ENCODE measurements at regions not wholly inside any gene's neighbourhood (a gene's known extent, or its start where the extent isn't known, plus 50 kb on each side); places are given as distances from the start of the nearest gene placed in this dataset.

DNA sequence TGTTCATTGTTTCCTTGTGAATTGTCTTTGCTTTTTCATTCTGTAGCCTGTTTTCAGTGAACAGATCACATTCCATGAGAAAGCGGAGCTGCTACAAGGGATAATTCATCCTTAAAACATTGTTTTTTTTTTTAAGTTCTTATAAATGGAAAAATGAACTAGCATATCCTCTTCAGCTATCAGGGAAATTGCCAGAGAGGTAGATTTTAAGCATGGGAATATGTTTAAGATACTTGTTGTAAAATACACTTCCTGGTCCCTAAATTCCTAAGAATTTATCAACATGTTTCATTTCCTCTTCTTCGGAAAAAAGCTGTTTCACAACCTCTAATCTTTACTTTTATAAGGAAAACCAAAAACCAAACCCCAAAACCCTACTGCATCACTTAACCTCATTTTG is 238.0 kb downstream of the POSTN start:
- TF ChIP-seq, protein P1, sequence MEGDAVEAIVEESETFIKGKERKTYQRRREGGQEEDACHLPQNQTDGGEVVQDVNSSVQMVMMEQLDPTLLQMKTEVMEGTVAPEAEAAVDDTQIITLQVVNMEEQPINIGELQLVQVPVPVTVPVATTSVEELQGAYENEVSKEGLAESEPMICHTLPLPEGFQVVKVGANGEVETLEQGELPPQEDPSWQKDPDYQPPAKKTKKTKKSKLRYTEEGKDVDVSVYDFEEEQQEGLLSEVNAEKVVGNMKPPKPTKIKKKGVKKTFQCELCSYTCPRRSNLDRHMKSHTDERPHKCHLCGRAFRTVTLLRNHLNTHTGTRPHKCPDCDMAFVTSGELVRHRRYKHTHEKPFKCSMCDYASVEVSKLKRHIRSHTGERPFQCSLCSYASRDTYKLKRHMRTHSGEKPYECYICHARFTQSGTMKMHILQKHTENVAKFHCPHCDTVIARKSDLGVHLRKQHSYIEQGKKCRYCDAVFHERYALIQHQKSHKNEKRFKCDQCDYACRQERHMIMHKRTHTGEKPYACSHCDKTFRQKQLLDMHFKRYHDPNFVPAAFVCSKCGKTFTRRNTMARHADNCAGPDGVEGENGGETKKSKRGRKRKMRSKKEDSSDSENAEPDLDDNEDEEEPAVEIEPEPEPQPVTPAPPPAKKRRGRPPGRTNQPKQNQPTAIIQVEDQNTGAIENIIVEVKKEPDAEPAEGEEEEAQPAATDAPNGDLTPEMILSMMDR (IDR thresholded peaks at IDR 0.05; ENCODE audit: low read depth, low read length) = no peak
- TF ChIP-seq, protein P2, sequence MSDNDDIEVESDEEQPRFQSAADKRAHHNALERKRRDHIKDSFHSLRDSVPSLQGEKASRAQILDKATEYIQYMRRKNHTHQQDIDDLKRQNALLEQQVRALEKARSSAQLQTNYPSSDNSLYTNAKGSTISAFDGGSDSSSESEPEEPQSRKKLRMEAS (IDR thresholded peaks at IDR 0.05; ENCODE audit: low read depth, low read length) = no peak
- TF ChIP-seq MYC (IDR thresholded peaks at IDR 0.05; ENCODE audit: low read depth, low read length) (no peak), POLR2A (IDR thresholded peaks at IDR 0.05; ENCODE audit: extremely low read depth, insufficient read length) (no peak)
- no peak for DNase-seq (ENCODE audit: low read depth)
- no peak overlapping the region for H3K4me3 ChIP-seq (ENCODE audit: low read depth, low read length)

DNA sequence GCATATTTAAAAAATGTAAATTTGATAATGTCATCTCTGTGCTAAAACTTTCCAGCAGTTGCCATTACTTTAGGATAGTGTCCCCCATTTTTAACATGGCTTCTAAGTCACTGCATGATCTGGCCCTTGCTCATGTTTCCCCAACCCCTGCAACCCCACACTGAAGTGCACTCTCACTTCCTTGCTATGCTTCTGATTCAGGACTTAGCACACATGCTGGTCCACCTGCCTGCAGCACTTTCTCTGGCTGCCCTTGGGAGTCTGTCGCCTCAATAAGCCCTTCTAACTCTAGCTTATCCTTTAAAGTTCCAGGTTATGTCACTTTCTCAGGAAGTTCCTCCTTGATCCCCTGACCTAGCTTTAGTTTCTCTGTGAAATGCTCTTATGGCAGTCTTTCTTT is 241.0 kb downstream of the POSTN start:
- no peak overlapping the region for H3K4me3 ChIP-seq (ENCODE audit: low read depth, low read length)
- no peak for DNase-seq (ENCODE audit: low read depth)
- TF ChIP-seq, protein P1 (IDR thresholded peaks at IDR 0.05; ENCODE audit: low read depth, low read length) = no peak
- TF ChIP-seq, protein P2 (IDR thresholded peaks at IDR 0.05; ENCODE audit: low read depth, low read length) = no peak
- no peak for TF ChIP-seq MYC (IDR thresholded peaks at IDR 0.05; ENCODE audit: low read depth, low read length)

DNA sequence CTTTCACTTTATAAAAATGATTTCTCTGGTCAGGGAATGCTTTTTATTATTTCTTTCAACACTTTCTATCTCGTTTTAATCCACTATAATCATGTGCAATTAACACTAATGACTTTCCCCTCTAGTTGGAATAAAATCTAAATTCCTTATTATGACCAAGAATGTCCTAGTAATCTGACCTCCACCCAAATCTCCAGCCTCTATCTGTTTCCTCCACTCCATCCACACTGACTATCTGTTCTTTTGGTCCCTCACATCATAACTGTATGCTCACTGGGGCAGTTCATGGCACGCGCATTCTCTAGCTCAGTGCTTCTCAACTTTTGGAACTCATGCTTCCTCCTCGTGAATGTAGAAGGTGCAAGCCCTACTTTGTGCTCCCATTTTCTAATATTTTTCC is 244.7 kb downstream of the POSTN start:
- TF ChIP-seq MYC (IDR thresholded peaks at IDR 0.05; ENCODE audit: low read depth, low read length) (no peak), POLR2A (IDR thresholded peaks at IDR 0.05; ENCODE audit: extremely low read depth, insufficient read length) (no peak)
- TF ChIP-seq, protein P1 (IDR thresholded peaks at IDR 0.05; ENCODE audit: low read depth, low read length) = no peak
- TF ChIP-seq, protein P2 (IDR thresholded peaks at IDR 0.05; ENCODE audit: low read depth, low read length) = no peak

DNA sequence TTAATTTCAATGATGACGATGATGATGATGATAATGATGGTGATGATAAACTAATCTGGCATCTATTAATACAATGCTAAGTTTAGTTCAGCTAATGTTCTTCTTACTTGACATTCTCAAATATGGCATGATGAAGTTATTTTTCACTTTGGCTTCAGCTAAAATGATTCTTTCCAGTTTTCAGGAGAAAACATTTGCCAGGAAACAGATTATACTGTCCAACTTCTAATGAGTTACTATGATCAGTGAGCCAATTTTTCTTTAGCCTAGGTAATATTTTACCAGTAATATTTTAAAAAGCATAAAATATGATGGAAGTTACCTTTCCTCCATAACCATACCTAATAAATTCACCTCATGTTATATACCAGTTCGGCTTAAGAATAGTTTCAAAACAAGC is 245.7 kb upstream of the CSNK1A1L start:
- no peak for DNase-seq (ENCODE audit: low read depth)
- TF ChIP-seq, protein P2 (IDR thresholded peaks at IDR 0.05; ENCODE audit: low read depth, low read length) = no peak
- no peak overlapping the region for H3K4me3 ChIP-seq (ENCODE audit: low read depth, low read length)

More for the DNA sequence above, 244.7 kb downstream of the POSTN start:
- no peak overlapping the region for H3K4me3 ChIP-seq (ENCODE audit: low read depth, low read length)
- DNase-seq (ENCODE audit: low read depth) = no peak

DNA sequence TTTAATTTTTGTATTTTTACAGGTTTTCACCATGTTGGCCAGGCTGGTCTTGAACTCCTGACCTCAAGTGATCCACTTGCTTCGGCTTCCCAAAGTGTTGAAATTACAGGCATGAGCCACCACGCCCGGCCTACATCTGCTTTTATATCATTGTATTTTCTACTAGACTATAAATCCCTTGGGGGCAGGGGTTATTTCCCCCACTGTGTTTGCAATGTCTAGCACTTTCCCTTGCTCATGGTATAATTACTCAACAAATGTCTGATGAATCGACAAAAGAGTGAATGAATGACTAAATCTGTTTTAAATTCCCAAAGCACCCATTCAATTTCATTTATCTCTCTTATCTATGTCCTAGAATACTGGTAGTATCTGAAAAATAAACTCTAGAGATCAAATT is 244.5 kb upstream of the CSNK1A1L start:
- DNase-seq (ENCODE audit: low read depth) = no peak
- TF ChIP-seq, protein P2 (IDR thresholded peaks at IDR 0.05; ENCODE audit: low read depth, low read length) = no peak
- TF ChIP-seq, protein P1 (IDR thresholded peaks at IDR 0.05; ENCODE audit: low read depth, low read length) = no peak
- TF ChIP-seq POLR2A (IDR thresholded peaks at IDR 0.05; ENCODE audit: extremely low read depth, insufficient read length) = no peak
- TF ChIP-seq MYC (IDR thresholded peaks at IDR 0.05; ENCODE audit: low read depth, low read length) = no peak
- no peak overlapping the region for H3K4me3 ChIP-seq (ENCODE audit: low read depth, low read length)

DNA sequence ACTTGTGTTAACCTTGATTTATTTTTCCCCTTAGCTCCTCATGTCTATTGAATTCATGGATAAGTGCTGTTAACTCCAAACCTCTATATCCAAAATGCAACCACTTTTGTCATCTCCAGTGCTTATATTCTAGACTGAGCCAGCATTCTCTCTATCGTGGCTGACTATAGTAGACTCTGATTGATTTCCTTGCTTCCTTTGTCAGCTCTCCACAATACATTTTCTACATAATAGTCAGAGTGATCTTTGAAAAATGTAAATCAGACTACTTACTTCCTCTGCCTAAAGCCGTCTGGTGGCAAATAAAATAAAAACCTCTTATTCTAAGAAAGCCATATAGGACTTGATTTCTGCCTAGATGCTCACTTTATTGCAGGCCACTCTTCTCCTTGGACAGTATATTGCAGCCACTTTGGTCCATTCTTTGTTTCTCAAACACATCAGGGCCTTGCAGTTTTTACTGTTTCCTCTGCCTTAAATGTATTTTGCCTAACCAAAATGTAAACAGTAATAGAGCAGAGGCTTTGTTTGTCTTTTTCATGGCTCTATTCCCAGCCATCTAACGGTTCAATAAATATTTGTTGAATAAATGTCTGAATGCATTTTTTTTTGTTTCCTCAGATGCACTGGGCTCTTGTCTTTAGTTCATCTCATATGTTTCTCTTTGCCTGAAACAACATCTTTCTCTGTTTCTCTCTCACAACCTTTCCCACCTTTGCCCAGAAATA is 243.6 kb upstream of the CSNK1A1L start:
- no peak for DNase-seq (ENCODE audit: low read depth)
- no peak for TF ChIP-seq MYC (IDR thresholded peaks at IDR 0.05; ENCODE audit: low read depth, low read length)
- no peak for TF ChIP-seq POLR2A (IDR thresholded peaks at IDR 0.05; ENCODE audit: extremely low read depth, insufficient read length)
- TF ChIP-seq, protein P2 (IDR thresholded peaks at IDR 0.05; ENCODE audit: low read depth, low read length) = no peak
- H3K4me3 ChIP-seq (ENCODE audit: low read depth, low read length) = no peak overlapping the region

All from NB4 (cell line).